ENCODE measurements at regions not wholly inside any gene's neighbourhood (a gene's known extent, or its start where the extent isn't known, plus 50 kb on each side); places are given as distances from the start of the nearest gene placed in this dataset.
A peak's percentile ranks its signal among the peaks of the same experiment; 100 is the strongest.

- H3K27ac ChIP-seq = no peak overlapping the region
- TF ChIP-seq, protein P1, sequence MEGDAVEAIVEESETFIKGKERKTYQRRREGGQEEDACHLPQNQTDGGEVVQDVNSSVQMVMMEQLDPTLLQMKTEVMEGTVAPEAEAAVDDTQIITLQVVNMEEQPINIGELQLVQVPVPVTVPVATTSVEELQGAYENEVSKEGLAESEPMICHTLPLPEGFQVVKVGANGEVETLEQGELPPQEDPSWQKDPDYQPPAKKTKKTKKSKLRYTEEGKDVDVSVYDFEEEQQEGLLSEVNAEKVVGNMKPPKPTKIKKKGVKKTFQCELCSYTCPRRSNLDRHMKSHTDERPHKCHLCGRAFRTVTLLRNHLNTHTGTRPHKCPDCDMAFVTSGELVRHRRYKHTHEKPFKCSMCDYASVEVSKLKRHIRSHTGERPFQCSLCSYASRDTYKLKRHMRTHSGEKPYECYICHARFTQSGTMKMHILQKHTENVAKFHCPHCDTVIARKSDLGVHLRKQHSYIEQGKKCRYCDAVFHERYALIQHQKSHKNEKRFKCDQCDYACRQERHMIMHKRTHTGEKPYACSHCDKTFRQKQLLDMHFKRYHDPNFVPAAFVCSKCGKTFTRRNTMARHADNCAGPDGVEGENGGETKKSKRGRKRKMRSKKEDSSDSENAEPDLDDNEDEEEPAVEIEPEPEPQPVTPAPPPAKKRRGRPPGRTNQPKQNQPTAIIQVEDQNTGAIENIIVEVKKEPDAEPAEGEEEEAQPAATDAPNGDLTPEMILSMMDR (conservative IDR thresholded peaks at IDR 0.05; ENCODE audit: low read depth) = no peak
- DNase-seq (ENCODE audit: low spot score) = peak; percentile 13
- CTCF ChIA-PET = no interaction called here
- POLR2A ChIA-PET (ENCODE audit: low non-redundant PET) = no interaction called here
Measured at GRCh38 chr18:67731851-67732250, 215.3 kb upstream of the DSEL start.

- H3K27ac ChIP-seq = peak overlapping the region; percentile 58
- peak; percentile 71 for DNase-seq (ENCODE audit: low spot score)
- TF ChIP-seq, protein P1 (conservative IDR thresholded peaks at IDR 0.05; ENCODE audit: low read depth) = no peak
- ChIA-PET POLR2A (ENCODE audit: low non-redundant PET) (no interaction called here), CTCF (no interaction called here)
Measured at GRCh38 chr18:67730886-67731285, 214.4 kb upstream of the DSEL start.

- ChIA-PET CTCF (no interaction called here), POLR2A (ENCODE audit: low non-redundant PET) (no interaction called here)
- no peak overlapping the region for H3K27ac ChIP-seq
- TF ChIP-seq, protein P1 (conservative IDR thresholded peaks at IDR 0.05; ENCODE audit: low read depth) = no peak
- DNase-seq (ENCODE audit: low spot score) = no peak
Measured at GRCh38 chr18:67728364-67728763, 211.8 kb upstream of the DSEL start.

DNA sequence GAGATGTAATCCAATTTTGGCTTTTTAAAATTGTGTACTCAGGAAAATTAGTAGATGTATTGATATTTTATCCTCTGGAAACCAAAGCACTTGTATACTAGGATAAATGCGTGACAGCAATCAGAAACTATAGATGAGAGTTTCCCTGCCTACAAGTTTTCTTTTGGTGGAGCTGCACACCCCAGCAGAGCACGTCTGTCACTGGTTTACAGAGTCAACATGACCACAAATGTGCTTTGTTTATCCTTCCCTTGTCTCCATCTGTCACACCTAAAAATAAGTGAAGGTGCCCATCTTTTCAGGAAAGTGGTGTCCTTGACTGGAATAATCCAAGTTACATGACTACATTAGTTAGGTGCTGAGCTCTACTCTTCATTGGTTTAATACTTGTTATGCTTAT, 210.4 kb upstream of the DSEL start:
- POLR2A ChIA-PET (ENCODE audit: low non-redundant PET) = no interaction called here
- CTCF ChIA-PET = no interaction called here
- no peak overlapping the region for H3K27ac ChIP-seq
- TF ChIP-seq, protein P1 (conservative IDR thresholded peaks at IDR 0.05; ENCODE audit: low read depth) = no peak
- DNase-seq (ENCODE audit: low spot score) = no peak

DNA sequence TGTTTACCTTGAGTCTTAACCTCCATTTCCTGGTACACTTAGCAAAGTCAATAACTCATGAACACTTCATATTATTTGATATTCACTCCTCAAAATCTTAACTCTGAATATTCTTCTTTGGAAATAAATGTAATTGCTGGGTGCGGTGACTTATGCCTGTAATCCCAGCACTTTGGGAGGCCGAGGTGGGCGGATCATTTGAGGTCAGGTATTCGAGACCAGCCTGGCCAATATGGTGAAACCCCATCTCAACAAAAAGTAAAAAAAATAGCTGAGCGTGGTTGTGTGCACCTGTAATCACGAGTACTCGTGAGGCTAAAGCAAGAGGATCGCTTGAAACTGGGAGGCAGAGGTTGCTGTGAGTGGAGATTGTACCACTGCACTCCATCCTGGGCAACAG, 201.3 kb upstream of the DSEL start:
- TF ChIP-seq, protein P1 (conservative IDR thresholded peaks at IDR 0.05; ENCODE audit: low read depth) = no peak
- no peak for DNase-seq (ENCODE audit: low spot score)
- POLR2A ChIA-PET (ENCODE audit: low non-redundant PET) = no interaction called here
- CTCF ChIA-PET = no interaction called here
- H3K27ac ChIP-seq = no peak overlapping the region

GRCh38 chr18:67715567-67715966, 199.0 kb upstream of the DSEL start:
- POLR2A ChIA-PET (ENCODE audit: low non-redundant PET) = no interaction called here
- DNase-seq (ENCODE audit: low spot score) = no peak
- CTCF ChIA-PET = no interaction called here
- H3K27ac ChIP-seq = no peak overlapping the region
- TF ChIP-seq, protein P1 (conservative IDR thresholded peaks at IDR 0.05; ENCODE audit: low read depth) = no peak

GRCh38 chr18:67710639-67711038, 194.1 kb upstream of the DSEL start:
- no peak for DNase-seq (ENCODE audit: low spot score)
- POLR2A ChIA-PET (ENCODE audit: low non-redundant PET) = no interaction called here

More at GRCh38 chr18:67710639-67711038, 194.1 kb upstream of the DSEL start:
- CTCF ChIA-PET = no interaction called here
- TF ChIP-seq, protein P1 (conservative IDR thresholded peaks at IDR 0.05; ENCODE audit: low read depth) = no peak
- no peak overlapping the region for H3K27ac ChIP-seq

All from RWPE1 (cell line).